PC-3 (cell line): ENCODE measurements at regions not wholly inside any gene's neighbourhood (a gene's known extent, or its start where the extent isn't known, plus 50 kb on each side); places are given as distances from the start of the nearest gene placed in this dataset.

Source experiments
- EZH2 ChIP-seq: fragments of 300-600 bp; sonication (generic); IDR thresholded peaks from one replicate; pipeline ENCODE4 v1.6.1; 2017; ENCODE audit warnings: antibody characterized with exemption, mild to moderate bottlenecking, low read length; ENCODE audit not compliant: unreplicated experiment
- TF ChIP-seq, protein P1 (sequence below): fragments of 300-600 bp; sonication (generic); conservative IDR thresholded peaks from 2 replicates; pipeline ENCODE4 v1.5.1; 2017; ENCODE audit warnings: antibody characterized with exemption, low read depth, mild to moderate bottlenecking, low read length

DNA sequence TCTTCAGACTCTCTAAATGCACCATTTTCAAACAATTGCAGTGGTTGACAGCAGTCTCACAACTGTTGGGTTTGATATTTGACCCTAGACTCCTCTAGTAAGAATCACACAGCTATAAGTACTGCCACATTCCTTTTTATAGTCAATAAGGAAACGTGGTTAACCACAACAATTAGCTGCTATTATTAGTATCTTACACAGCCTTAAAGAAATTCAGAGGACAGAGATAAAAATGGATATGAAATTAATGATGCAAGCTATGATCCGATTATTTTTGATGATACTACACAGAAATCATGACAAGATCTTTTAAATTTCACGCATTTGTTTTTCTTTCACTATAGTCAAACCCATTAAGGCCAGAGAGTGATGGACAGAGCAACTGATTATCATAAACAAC, 288.6 kb upstream of the C9orf72 start:
- TF ChIP-seq, protein P1, sequence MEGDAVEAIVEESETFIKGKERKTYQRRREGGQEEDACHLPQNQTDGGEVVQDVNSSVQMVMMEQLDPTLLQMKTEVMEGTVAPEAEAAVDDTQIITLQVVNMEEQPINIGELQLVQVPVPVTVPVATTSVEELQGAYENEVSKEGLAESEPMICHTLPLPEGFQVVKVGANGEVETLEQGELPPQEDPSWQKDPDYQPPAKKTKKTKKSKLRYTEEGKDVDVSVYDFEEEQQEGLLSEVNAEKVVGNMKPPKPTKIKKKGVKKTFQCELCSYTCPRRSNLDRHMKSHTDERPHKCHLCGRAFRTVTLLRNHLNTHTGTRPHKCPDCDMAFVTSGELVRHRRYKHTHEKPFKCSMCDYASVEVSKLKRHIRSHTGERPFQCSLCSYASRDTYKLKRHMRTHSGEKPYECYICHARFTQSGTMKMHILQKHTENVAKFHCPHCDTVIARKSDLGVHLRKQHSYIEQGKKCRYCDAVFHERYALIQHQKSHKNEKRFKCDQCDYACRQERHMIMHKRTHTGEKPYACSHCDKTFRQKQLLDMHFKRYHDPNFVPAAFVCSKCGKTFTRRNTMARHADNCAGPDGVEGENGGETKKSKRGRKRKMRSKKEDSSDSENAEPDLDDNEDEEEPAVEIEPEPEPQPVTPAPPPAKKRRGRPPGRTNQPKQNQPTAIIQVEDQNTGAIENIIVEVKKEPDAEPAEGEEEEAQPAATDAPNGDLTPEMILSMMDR = no peak
- TF ChIP-seq EZH2 = no peak
